Esophagus squamous epithelium (tissue), 4 donors: ENCODE measurements at regions not wholly inside any gene's neighbourhood (a gene's known extent, or its start where the extent isn't known, plus 50 kb on each side); places are given as distances from the start of the nearest gene placed in this dataset.

ENCODE experiments used
- POLR2A ChIP-seq, 4 donors: fragments of 450-650 bp; IDR thresholded peaks; one replicate each; pipeline ENCODE4 v1.6.1; 2017; ENCODE audit warnings: antibody characterized with exemption in 4 of 4, mild to moderate bottlenecking in 4 of 4, moderate library complexity in 3 of 4
- TF ChIP-seq, protein P1 (sequence below), 6 experiments: fragments of 450-650 bp in 4 of 6; fragments of 200-600 bp in 2 of 6; sonication (generic) in 2 of 6; IDR thresholded peaks; one replicate each; pipeline ENCODE4 v1.5.1; 2016 to 2019; ENCODE audit warnings: antibody characterized with exemption in 6 of 6, mild to moderate bottlenecking in 4 of 6, moderate library complexity in 4 of 6

DNA sequence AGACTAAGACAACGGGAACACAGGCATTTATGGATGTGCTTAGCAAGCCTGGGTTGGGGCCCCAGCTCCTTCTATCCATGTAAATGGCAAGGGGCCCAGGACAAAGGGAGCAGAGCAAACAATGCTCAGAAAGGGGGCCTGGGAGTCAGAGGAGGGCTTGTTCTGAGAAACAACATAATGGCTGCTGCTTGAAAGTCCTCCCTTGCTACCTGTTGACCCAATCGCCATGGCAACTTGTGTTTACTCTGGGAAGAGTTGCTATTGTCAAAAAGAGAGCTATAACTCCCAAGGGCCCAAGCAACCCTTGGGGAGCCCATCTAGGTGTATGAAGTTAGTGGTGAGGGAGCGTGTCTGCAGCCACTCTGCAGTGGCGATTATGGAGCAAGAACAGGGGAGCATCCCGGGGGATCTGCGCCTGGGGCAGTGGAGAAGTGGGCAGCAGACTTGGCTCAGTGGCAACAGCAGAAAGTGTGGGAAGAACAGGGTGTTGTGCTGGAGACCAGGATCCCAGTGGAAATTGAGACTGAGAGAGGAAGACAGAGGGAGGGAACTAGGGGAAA lies 118.7 kb upstream of the NLRP1 start:
- TF ChIP-seq POLR2A (IDR thresholded peaks at IDR 0.05): no peak
- TF ChIP-seq, protein P1, sequence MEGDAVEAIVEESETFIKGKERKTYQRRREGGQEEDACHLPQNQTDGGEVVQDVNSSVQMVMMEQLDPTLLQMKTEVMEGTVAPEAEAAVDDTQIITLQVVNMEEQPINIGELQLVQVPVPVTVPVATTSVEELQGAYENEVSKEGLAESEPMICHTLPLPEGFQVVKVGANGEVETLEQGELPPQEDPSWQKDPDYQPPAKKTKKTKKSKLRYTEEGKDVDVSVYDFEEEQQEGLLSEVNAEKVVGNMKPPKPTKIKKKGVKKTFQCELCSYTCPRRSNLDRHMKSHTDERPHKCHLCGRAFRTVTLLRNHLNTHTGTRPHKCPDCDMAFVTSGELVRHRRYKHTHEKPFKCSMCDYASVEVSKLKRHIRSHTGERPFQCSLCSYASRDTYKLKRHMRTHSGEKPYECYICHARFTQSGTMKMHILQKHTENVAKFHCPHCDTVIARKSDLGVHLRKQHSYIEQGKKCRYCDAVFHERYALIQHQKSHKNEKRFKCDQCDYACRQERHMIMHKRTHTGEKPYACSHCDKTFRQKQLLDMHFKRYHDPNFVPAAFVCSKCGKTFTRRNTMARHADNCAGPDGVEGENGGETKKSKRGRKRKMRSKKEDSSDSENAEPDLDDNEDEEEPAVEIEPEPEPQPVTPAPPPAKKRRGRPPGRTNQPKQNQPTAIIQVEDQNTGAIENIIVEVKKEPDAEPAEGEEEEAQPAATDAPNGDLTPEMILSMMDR (IDR thresholded peaks at IDR 0.05): no peak
